Keratinocyte (primary cell): ENCODE measurements at regions not wholly inside any gene's neighbourhood (a gene's known extent, or its start where the extent isn't known, plus 50 kb on each side); places are given as distances from the start of the nearest gene placed in this dataset.
"Not testable (repeated sequence)": the region's sequence is repeated elsewhere in the genome, so short reads cannot be mapped to it uniquely, and the experiment has no call there.

Experiments
- CTCF ChIP-seq, 3 experiments: IDR thresholded peaks in 1 of 3; conservative IDR thresholded peaks in 1 of 3; optimal IDR thresholded peaks in 1 of 3; 2 replicates in 2 of 3; 3 replicates in 1 of 3; pipeline versions ENCODE3 to v1.5.1; 2011; ENCODE audit warnings: low read length in 3 of 3, mild to moderate bottlenecking in 3 of 3, moderate library complexity in 2 of 3, control low read depth in 1 of 3, inconsistent platforms in 1 of 3; ENCODE audit not compliant: insufficient read depth in 2 of 3; ENCODE audit errors: extremely low read depth in 1 of 3
- EZH2 ChIP-seq: IDR thresholded peaks from one replicate; pipeline ENCODE4 v1.6.1; 2012; ENCODE audit warnings: inconsistent platforms, mild to moderate bottlenecking, low read length, moderate library complexity

- not testable (repeated sequence) for TF ChIP-seq CTCF (optimal IDR thresholded peaks at IDR 0.05 in 1 of 3, IDR thresholded peaks at IDR 0.05 in 1 of 3, conservative IDR thresholded peaks at IDR 0.05 in 1 of 3; ENCODE audit: extremely low read depth in 1 of 3, insufficient read depth in 2 of 3, low read length in 3 of 3); EZH2
These were observed 363.6 kb downstream of the NPIPA7 start for GRCh38 chr16:16742573-16742972.
